HepG2 (cell line): ENCODE measurements at regions not wholly inside any gene's neighbourhood (a gene's known extent, or its start where the extent isn't known, plus 50 kb on each side); places are given as distances from the start of the nearest gene placed in this dataset.

ENCODE experiments used
- ATAC-seq: fragments of 200-7000 bp; cut with Tn5 transposase; 3 replicates; pipeline ENCODE4 v1.9.1; 2020; ENCODE audit warnings: mild to moderate bottlenecking, moderate library complexity
- BruUV-seq: library from RNA; stranded (reverse); fragments of 400-500 nt; replicated peaks from 2 replicates; lab custom pipeline; 2021; lab: Mats Ljungman, UMichigan
- CTCF ChIA-PET: fragments of 300-600 bp; formaldehyde crosslinking; extraction: SDS; loops from one replicate; lab custom pipeline; 2021; ENCODE audit warnings: low total read pairs, inconsistent platforms, low intra/inter-chr PET ratio; lab: Yijun Ruan, JAX
- POLR2A ChIA-PET: fragments of 350-600 bp; sonication (Branson Sonifier 250); formaldehyde crosslinking; loops from one replicate; lab custom pipeline; 2020; ENCODE audit warnings: antibody characterized with exemption, inconsistent platforms; lab: Yijun Ruan, JAX
- DNase-seq: peaks from one replicate; pipeline ENCODE4 v3.0.0-alpha.2; 2015; ENCODE audit warnings: low spot score
- FAIRE-seq: peaks from 3 replicates; lab custom pipeline; 2011; peaks lifted over from hg19 to GRCh38; lab: Jason Lieb, UNC
- H2AFZ ChIP-seq: one replicate; pipeline ENCODE4 v1.6.1; 2011; ENCODE audit warnings: low read length, inconsistent platforms
- H3K27ac ChIP-seq: fragments of 300-600 bp; 3 replicates; pipeline ENCODE4 v1.8.0; 2011; ENCODE audit warnings: mixed run types, mild to moderate bottlenecking, mixed read lengths, low read length, inconsistent platforms; ENCODE audit not compliant: insufficient read depth; ENCODE audit errors: extremely low read length
- H3K27me3 ChIP-seq, 2 experiments: fragments of 200-600 bp in 1 of 2; 2 replicates in 1 of 2; 3 replicates in 1 of 2; pipeline versions ENCODE4 v1.6.0 to v1.8.0; 2011; ENCODE audit warnings: low read length in 2 of 2, mild to moderate bottlenecking in 2 of 2, moderate library complexity in 2 of 2, inconsistent platforms in 1 of 2; ENCODE audit not compliant: insufficient read depth in 2 of 2, control insufficient read depth in 1 of 2
- H3K36me3 ChIP-seq, 2 experiments: fragments of 200-600 bp in 1 of 2; replicated peaks in 1 of 2; 2 replicates in 1 of 2; 3 replicates in 1 of 2; pipeline versions ENCODE4 v1.5.1 to v1.8.0; 2011; ENCODE audit warnings: low read length in 2 of 2, inconsistent platforms in 1 of 2; ENCODE audit not compliant: insufficient read depth in 2 of 2, control insufficient read depth in 1 of 2
- H3K4me1 ChIP-seq: 2 replicates; pipeline ENCODE4 v1.5.1; 2012; ENCODE audit warnings: low read length, inconsistent platforms; ENCODE audit not compliant: insufficient read depth
- H3K4me2 ChIP-seq: 2 replicates; pipeline ENCODE4 v1.6.0; 2011; ENCODE audit warnings: low read depth, low read length, inconsistent platforms
- H3K4me3 ChIP-seq, 3 experiments: fragments of 200-600 bp in 1 of 3; sonication (generic), shearing (Covaris generic) in 1 of 3; replicated peaks in 1 of 3; 2 replicates each; pipeline ENCODE4 v1.5.1; 2011 to 2016; ENCODE audit warnings: low read length in 3 of 3, inconsistent platforms in 2 of 3, low read depth in 2 of 3, mild to moderate bottlenecking in 2 of 3, control low read depth in 1 of 3, mixed read lengths in 1 of 3; ENCODE audit not compliant: insufficient read depth in 1 of 3
- H3K79me2 ChIP-seq: one replicate; pipeline ENCODE4 v1.6.1; 2011; ENCODE audit warnings: low read length, inconsistent platforms; ENCODE audit not compliant: insufficient read depth
- H3K9ac ChIP-seq: 2 replicates; pipeline ENCODE4 v1.6.0; 2011; ENCODE audit warnings: mild to moderate bottlenecking, low read depth, low read length, inconsistent platforms; ENCODE audit not compliant: insufficient read depth
- H3K9me3 ChIP-seq: 2 replicates; pipeline ENCODE4 v1.5.1; 2012; ENCODE audit warnings: mild to moderate bottlenecking, low read length
- H4K20me1 ChIP-seq: 2 replicates; pipeline ENCODE4 v1.6.0; 2011; ENCODE audit warnings: inconsistent platforms, mild to moderate bottlenecking, low read length, moderate library complexity; ENCODE audit not compliant: insufficient read depth
- ELF4 ChIP-seq: sonication (generic); formaldehyde crosslinking; IDR thresholded peaks from 2 replicates; pipeline ENCODE4 v1.5.0; 2020; ENCODE audit warnings: missing genetic modification reagents, mild to moderate bottlenecking, moderate library complexity, borderline replicate concordance
- FOXK2 ChIP-seq: fragments of 450-650 bp; IDR thresholded peaks from 2 replicates; pipeline ENCODE4 v1.6.1; 2016
- MAFK ChIP-seq, 2 experiments: IDR thresholded peaks in 1 of 2; conservative IDR thresholded peaks in 1 of 2; 2 replicates each; pipeline ENCODE4 v1.6.1; 2011; ENCODE audit warnings: improper control_type of control experiment in 2 of 2, low read length in 2 of 2
- NR3C1 ChIP-seq: sonication (generic); formaldehyde crosslinking; IDR thresholded peaks from 2 replicates; pipeline ENCODE4 v1.4.0; 2020; ENCODE audit warnings: missing genetic modification reagents
- PHB2 ChIP-seq: fragments of 450-650 bp; IDR thresholded peaks from 2 replicates; pipeline ENCODE4 v1.6.1; 2018; ENCODE audit not compliant: partially characterized antibody
- SETDB1 ChIP-seq: sonication (generic); formaldehyde crosslinking; IDR thresholded peaks from 2 replicates; pipeline ENCODE4 v1.5.1; 2020; ENCODE audit warnings: missing genetic modification reagents, mild to moderate bottlenecking, borderline replicate concordance
- ZBTB38 ChIP-seq: sonication (generic); formaldehyde crosslinking; IDR thresholded peaks from 2 replicates; pipeline ENCODE4 v1.5.1; 2020; ENCODE audit warnings: mild to moderate bottlenecking, missing genetic modification reagents
- ZNF598 ChIP-seq: sonication (generic); formaldehyde crosslinking; IDR thresholded peaks from 2 replicates; pipeline ENCODE4 v1.5.1; 2020; ENCODE audit warnings: mild to moderate bottlenecking, missing genetic modification reagents, borderline replicate concordance
- ZSCAN9 ChIP-seq: IDR thresholded peaks from 2 replicates; pipeline ENCODE4 v1.6.1; 2016; ENCODE audit warnings: borderline replicate concordance
- WGBS: methylation state at CpG from one replicate; pipeline ENCODE4 v1.1.6; 2017; ENCODE audit warnings: low lambda C conversion rate; 5-methylcytosine and 5-hydroxymethylcytosine counted together
- in situ Hi-C: cut with HindIII; loops from 2 replicates; pipeline ENCODE4 v1.10.0; 2017; ENCODE audit warnings: low pct_unique_long_range_greater_than_20kb; ENCODE audit not compliant: extremely low pct_ligation_motif_present
- intact Hi-C: fragments of 100-400 bp; cut with micrococcal nuclease; formaldehyde crosslinking; loops from one replicate; pipeline ENCODE4 v1.10.0; 2022; ENCODE audit not compliant: unreplicated experiment
- TF ChIP-seq, protein P1 (sequence below): IDR thresholded peaks from 2 replicates; pipeline ENCODE4 v1.6.1; 2016; ENCODE audit warnings: missing compliant biosample characterization, missing genetic modification reagents, borderline replicate concordance
- TF ChIP-seq, protein P2 (sequence below): sonication (generic); formaldehyde crosslinking; IDR thresholded peaks from 2 replicates; pipeline ENCODE4 v1.4.0; 2020; ENCODE audit warnings: missing genetic modification reagents, borderline replicate concordance

DNA sequence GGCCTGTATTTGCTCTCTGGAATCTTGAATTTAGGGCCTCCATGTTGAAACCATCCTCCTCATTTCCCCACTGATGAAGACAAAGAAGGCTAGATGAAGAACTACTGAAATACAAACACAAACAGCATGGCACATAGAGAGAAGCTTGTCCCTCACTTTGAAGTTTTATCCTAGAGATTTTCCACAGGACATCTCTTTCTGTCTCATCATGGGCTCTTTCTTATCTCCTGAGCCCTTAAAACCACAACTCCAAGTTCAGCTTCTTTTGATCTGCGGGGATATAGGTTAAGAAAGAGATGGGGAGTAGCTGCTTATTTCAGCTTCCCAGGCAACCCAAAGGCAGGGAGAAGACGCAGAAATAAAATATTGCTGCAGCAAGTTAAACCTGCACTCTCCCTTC is 213.1 kb upstream of the LRIG1 start:
- ATAC-seq (no peak), DNase-seq (no peak), FAIRE-seq (no peak)
- 7% methylated on average over 2 of the region's 2 CpGs for WGBS
- H3K4me2 ChIP-seq: no peak overlapping the region
- H3K9ac ChIP-seq: no peak overlapping the region
- no peaks in the 10 kb centered on the region for H3K9me3 ChIP-seq
- BruUV-seq: no TSS peak
- H4K20me1 ChIP-seq: no peaks in the 10 kb centered on the region
- H3K79me2 ChIP-seq: no peaks in the 10 kb centered on the region
- TF ChIP-seq MAFK (conservative IDR thresholded peaks at IDR 0.05 in 1 of 2, IDR thresholded peaks at IDR 0.05 in 1 of 2; ENCODE audit: low read length in 2 of 2) (no peak), PHB2 (no peak), ELF4 (CRISPR knock-in tag) (no peak), FOXK2 (no peak), SETDB1 (no peak), ZBTB38 (CRISPR knock-in tag) (no peak), ZSCAN9 (CRISPR knock-in tag) (no peak), NR3C1 (no peak), ZNF598 (CRISPR knock-in tag) (no peak)
- TF ChIP-seq, protein P1, sequence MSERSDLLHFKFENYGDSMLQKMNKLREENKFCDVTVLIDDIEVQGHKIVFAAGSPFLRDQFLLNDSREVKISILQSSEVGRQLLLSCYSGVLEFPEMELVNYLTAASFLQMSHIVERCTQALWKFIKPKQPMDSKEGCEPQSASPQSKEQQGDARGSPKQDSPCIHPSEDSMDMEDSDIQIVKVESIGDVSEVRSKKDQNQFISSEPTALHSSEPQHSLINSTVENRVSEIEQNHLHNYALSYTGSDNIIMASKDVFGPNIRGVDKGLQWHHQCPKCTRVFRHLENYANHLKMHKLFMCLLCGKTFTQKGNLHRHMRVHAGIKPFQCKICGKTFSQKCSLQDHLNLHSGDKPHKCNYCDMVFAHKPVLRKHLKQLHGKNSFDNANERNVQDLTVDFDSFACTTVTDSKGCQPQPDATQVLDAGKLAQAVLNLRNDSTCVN (CRISPR knock-in tag): no peak
- TF ChIP-seq, protein P2, sequence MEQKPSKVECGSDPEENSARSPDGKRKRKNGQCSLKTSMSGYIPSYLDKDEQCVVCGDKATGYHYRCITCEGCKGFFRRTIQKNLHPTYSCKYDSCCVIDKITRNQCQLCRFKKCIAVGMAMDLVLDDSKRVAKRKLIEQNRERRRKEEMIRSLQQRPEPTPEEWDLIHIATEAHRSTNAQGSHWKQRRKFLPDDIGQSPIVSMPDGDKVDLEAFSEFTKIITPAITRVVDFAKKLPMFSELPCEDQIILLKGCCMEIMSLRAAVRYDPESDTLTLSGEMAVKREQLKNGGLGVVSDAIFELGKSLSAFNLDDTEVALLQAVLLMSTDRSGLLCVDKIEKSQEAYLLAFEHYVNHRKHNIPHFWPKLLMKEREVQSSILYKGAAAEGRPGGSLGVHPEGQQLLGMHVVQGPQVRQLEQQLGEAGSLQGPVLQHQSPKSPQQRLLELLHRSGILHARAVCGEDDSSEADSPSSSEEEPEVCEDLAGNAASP (CRISPR knock-in tag): no peak
- POLR2A ChIA-PET: no interaction called here
- H3K27me3 ChIP-seq: 0 out of 5 replicates have a peak, but pooled peaks cover 0 to 1% of the 10 kb centered on the region in 2 experiments
- H3K4me1 ChIP-seq: no peaks in the 10 kb centered on the region
- in situ Hi-C loops: no loop called here
- no peak overlapping the region for H3K4me3 ChIP-seq
- H3K27ac ChIP-seq: no peak overlapping the region
- H3K36me3 ChIP-seq: no peaks in the 10 kb centered on the region
- intact Hi-C loops: no loop called here
- no peak overlapping the region for H2AFZ ChIP-seq
- CTCF ChIA-PET: no interaction called here
